ENCODE measurements at regions not wholly inside any gene's neighbourhood (a gene's known extent, or its start where the extent isn't known, plus 50 kb on each side); places are given as distances from the start of the nearest gene placed in this dataset.

DNA sequence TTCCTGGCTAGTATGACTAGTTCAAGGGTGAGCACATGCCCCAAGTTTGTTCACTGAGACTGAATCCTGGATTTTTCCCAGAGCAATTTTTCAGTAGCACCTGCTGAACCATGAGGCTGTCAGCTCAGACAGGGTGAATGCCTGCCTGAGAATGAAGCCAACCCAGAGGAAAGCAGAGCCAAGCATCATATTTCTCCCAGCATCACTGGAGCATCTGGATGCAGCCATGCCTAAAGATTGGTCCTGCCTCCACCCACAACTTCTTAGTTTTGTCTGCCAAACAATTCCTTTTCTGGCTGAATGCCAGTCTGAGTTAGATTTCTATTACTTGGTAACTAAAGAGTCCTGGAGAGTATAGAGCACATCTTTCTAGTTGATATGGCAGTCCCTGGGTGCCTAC, 343.6 kb downstream of the CSNK1G3 start:
- intact Hi-C loops (cut with micrococcal nuclease; ENCODE audit: unreplicated experiment): no loop called here
- peak; percentile 13 for DNase-seq (ENCODE audit: low spot score)
- H3K4me3 ChIP-seq (ENCODE audit: low read depth, low read length, poor library complexity, severe bottlenecking): no peak overlapping the region
- peaks cover 5% of the 10 kb centered on the region for H3K4me1 ChIP-seq (ENCODE audit: insufficient read depth, low read length, poor library complexity, severe bottlenecking)
- H3K9me3 ChIP-seq (ENCODE audit: low read depth, low read length, poor library complexity, severe bottlenecking): no peaks in the 10 kb centered on the region
- H3K27ac ChIP-seq (ENCODE audit: low read depth, low read length, poor library complexity, severe bottlenecking): no peak overlapping the region
- no peaks in the 10 kb centered on the region for H3K36me3 ChIP-seq (ENCODE audit: insufficient read depth, low read length, poor library complexity, severe bottlenecking)
- BruUV-seq (replicated peaks): no TSS peak
- TF ChIP-seq, protein P1, sequence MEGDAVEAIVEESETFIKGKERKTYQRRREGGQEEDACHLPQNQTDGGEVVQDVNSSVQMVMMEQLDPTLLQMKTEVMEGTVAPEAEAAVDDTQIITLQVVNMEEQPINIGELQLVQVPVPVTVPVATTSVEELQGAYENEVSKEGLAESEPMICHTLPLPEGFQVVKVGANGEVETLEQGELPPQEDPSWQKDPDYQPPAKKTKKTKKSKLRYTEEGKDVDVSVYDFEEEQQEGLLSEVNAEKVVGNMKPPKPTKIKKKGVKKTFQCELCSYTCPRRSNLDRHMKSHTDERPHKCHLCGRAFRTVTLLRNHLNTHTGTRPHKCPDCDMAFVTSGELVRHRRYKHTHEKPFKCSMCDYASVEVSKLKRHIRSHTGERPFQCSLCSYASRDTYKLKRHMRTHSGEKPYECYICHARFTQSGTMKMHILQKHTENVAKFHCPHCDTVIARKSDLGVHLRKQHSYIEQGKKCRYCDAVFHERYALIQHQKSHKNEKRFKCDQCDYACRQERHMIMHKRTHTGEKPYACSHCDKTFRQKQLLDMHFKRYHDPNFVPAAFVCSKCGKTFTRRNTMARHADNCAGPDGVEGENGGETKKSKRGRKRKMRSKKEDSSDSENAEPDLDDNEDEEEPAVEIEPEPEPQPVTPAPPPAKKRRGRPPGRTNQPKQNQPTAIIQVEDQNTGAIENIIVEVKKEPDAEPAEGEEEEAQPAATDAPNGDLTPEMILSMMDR (conservative IDR thresholded peaks at IDR 0.05; ENCODE audit: low read depth, low read length): no peak
- no peak for TF ChIP-seq EZH2 (IDR thresholded peaks at IDR 0.05; ENCODE audit: borderline replicate concordance, low read depth, low read length, poor library complexity, severe bottlenecking)
- POLR2A ChIA-PET (ENCODE audit: low non-redundant PET): no interaction called here
- CTCF ChIA-PET: no interaction called here
- H3K27me3 ChIP-seq (replicated peaks; ENCODE audit: insufficient read depth, low read depth, low read length, poor library complexity): no peaks in the 10 kb centered on the region

DNA sequence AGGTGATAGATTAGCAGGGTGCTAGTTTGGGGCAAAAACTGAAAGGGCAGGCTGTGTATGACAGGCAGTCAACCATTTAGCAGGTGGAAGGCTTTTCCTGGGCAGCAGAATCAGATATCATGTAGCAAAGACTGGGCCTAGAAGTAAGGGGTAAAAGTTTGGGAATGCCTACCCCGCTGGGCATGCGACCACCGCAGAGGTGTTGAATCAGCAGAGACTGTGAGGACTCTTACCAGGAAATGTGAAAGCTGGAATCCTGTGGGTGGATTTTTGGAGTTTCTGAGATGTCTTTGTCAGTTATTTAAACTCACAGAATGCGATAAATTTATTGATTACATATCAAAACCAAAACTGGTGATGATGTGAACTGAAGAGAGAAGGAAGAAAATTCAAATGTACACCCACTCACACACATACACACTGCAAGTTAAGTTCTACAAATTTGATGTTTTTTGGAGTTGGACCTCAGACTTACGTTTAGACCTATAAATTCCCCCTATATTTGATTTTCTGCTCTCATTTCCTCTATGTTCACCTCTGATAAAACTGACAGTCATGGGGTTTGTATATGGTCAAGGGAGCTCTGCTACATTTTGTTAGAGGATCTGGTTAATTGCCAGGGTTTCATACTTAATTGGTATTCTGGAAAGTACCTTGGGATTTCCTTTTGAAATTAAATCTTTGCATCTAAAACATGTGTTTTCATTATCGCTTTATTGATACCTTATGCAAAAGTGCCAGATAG, 333.6 kb downstream of the CSNK1G3 start:
- CTCF ChIA-PET: no interaction called here
- BruUV-seq (replicated peaks): no TSS peak

DNA sequence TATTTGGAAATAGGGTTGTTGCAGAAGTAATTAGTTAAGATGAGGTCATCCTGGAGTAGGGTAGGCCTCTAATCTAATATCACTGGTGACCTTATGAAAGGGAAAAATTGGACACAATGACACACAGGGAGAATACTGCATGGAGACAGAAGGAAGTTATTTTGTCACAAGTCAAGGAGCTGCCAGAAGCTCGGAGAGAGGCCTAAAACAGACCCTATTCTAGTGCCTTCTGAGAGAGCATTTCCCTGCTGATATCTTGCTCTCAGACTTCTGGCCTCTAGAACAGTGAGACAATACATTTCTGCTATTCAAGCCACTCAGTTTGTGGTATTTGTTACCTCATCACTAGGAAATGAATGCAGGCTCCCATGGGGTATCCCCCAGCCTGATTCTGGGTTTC, 332.9 kb downstream of the CSNK1G3 start:
- CTCF ChIA-PET: no interaction called here
- H3K27ac ChIP-seq (ENCODE audit: low read depth, low read length, poor library complexity, severe bottlenecking): no peak overlapping the region

More for the DNA sequence above, 333.6 kb downstream of the CSNK1G3 start:
- H3K27ac ChIP-seq (ENCODE audit: low read depth, low read length, poor library complexity, severe bottlenecking): no peak overlapping the region
- intact Hi-C loops (cut with micrococcal nuclease; ENCODE audit: unreplicated experiment): no loop called here
- no peaks in the 10 kb centered on the region for H3K4me1 ChIP-seq (ENCODE audit: insufficient read depth, low read length, poor library complexity, severe bottlenecking)
- peaks cover 3% of the 10 kb centered on the region for H3K9me3 ChIP-seq (ENCODE audit: low read depth, low read length, poor library complexity, severe bottlenecking)
- no peaks in the 10 kb centered on the region for H3K27me3 ChIP-seq (replicated peaks; ENCODE audit: insufficient read depth, low read depth, low read length, poor library complexity)
- H3K36me3 ChIP-seq (ENCODE audit: insufficient read depth, low read length, poor library complexity, severe bottlenecking): no peaks in the 10 kb centered on the region
- no peak for DNase-seq (ENCODE audit: low spot score)
- no peak overlapping the region for H3K4me3 ChIP-seq (ENCODE audit: low read depth, low read length, poor library complexity, severe bottlenecking)
- POLR2A ChIA-PET (ENCODE audit: low non-redundant PET): no interaction called here
- TF ChIP-seq EZH2 (IDR thresholded peaks at IDR 0.05; ENCODE audit: borderline replicate concordance, low read depth, low read length, poor library complexity, severe bottlenecking): no peak
- TF ChIP-seq, protein P1 (conservative IDR thresholded peaks at IDR 0.05; ENCODE audit: low read depth, low read length): no peak

More for the DNA sequence above, 332.9 kb downstream of the CSNK1G3 start:
- H3K4me1 ChIP-seq (ENCODE audit: insufficient read depth, low read length, poor library complexity, severe bottlenecking): no peaks in the 10 kb centered on the region
- no peak for TF ChIP-seq EZH2 (IDR thresholded peaks at IDR 0.05; ENCODE audit: borderline replicate concordance, low read depth, low read length, poor library complexity, severe bottlenecking)
- TF ChIP-seq, protein P1 (conservative IDR thresholded peaks at IDR 0.05; ENCODE audit: low read depth, low read length): no peak
- H3K4me3 ChIP-seq (ENCODE audit: low read depth, low read length, poor library complexity, severe bottlenecking): no peak overlapping the region
- DNase-seq (ENCODE audit: low spot score): no peak
- no peaks in the 10 kb centered on the region for H3K27me3 ChIP-seq (replicated peaks; ENCODE audit: insufficient read depth, low read depth, low read length, poor library complexity)
- intact Hi-C loops (cut with micrococcal nuclease; ENCODE audit: unreplicated experiment): no loop called here
- POLR2A ChIA-PET (ENCODE audit: low non-redundant PET): no interaction called here
- BruUV-seq (replicated peaks): no TSS peak
- H3K9me3 ChIP-seq (ENCODE audit: low read depth, low read length, poor library complexity, severe bottlenecking): peaks cover 3% of the 10 kb centered on the region
- no peaks in the 10 kb centered on the region for H3K36me3 ChIP-seq (ENCODE audit: insufficient read depth, low read length, poor library complexity, severe bottlenecking)
